IPS-20b (cell line): ENCODE measurements at regions not wholly inside any gene's neighbourhood (a gene's known extent, or its start where the extent isn't known, plus 50 kb on each side); places are given as distances from the start of the nearest gene placed in this dataset.

Source experiments
- H3K27ac ChIP-seq: one replicate; pipeline ENCODE4 v1.5.1; 2013; ENCODE audit warnings: low read length
- H3K27me3 ChIP-seq: 2 replicates; pipeline ENCODE4 v1.6.1; 2013; ENCODE audit warnings: mild to moderate bottlenecking, low read length, inconsistent platforms; ENCODE audit not compliant: insufficient read depth
- H3K36me3 ChIP-seq: 2 replicates; pipeline ENCODE4 v1.6.1; 2013; ENCODE audit warnings: low read depth, mild to moderate bottlenecking, inconsistent platforms, low read length, moderate library complexity; ENCODE audit not compliant: insufficient read depth
- H3K4me1 ChIP-seq: 2 replicates; pipeline ENCODE4 v1.6.1; 2013; ENCODE audit warnings: mild to moderate bottlenecking, control low read depth, inconsistent platforms, low read length, moderate library complexity; ENCODE audit not compliant: insufficient read depth
- H3K4me3 ChIP-seq: 2 replicates; pipeline ENCODE4 v1.5.1; 2013; ENCODE audit warnings: mild to moderate bottlenecking, low read length, inconsistent platforms
- H3K9ac ChIP-seq: 2 replicates; pipeline ENCODE4 v1.6.1; 2013; ENCODE audit warnings: low read depth, mild to moderate bottlenecking, inconsistent platforms, low read length, moderate library complexity
- H3K9me3 ChIP-seq: 2 replicates; pipeline ENCODE4 v1.6.1; 2013; ENCODE audit warnings: mild to moderate bottlenecking, low read depth, low read length, inconsistent platforms; ENCODE audit not compliant: insufficient read depth

DNA sequence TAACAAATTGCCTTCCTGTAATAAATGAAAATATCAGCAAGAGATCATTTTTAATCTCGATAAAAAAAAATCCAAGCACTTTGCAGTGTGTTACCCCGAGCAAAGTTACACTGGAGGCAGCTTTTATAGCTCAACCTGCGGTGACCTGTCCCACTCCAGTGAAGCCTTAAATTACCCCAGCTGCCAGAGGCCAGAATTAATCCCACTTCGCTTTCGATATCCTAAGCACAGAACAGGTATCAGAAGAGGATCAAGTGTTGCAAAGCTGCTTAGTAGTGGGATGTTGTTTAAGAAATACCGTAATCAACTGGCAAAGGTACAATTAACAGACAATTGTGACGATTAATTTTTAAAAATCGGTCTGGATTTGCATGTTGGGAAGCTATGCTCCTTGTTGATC is 314.0 kb downstream of the AGTPBP1 start:
- no peaks in the 10 kb centered on the region for H3K9me3 ChIP-seq
- H3K4me1 ChIP-seq, result peaks cover 3% of the 10 kb centered on the region; the same call in 1 of the 2 replicates
- H3K9ac ChIP-seq, result no peak overlapping the region
- no peaks in the 10 kb centered on the region for H3K36me3 ChIP-seq
- no peaks in the 10 kb centered on the region for H3K27me3 ChIP-seq
- H3K4me3 ChIP-seq, result no peak overlapping the region
- H3K27ac ChIP-seq, result no peak overlapping the region

DNA sequence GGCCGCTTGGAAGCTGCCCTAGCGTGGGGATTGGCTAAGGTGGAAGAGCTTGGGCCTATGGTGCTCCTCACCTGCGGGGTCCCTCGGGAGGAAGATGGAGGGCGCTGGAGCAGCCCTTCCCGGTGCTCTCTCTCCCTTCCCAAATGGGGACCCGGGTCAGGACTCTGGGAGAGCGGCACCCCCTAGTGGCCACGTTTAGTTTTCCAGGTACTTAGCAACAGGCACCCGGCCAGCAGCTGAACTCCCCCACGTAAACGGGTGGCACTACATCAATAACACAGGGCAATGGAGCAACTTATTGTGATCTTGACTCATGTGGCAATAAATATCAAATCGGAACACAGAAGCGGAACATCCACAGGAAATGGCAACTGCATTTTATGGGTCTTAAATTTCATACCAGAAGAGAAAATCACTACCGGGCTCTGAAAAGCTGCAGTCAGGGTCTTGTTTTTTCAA is 316.6 kb downstream of the AGTPBP1 start:
- H3K9me3 ChIP-seq, result no peaks in the 10 kb centered on the region

GRCh38 chr9:85423422-85423821 is 318.3 kb downstream of the AGTPBP1 start:
- peaks cover 6% of the 10 kb centered on the region; the same call in 1 of the 2 replicates for H3K4me1 ChIP-seq
- no peaks in the 10 kb centered on the region for H3K36me3 ChIP-seq
- no peak overlapping the region for H3K27ac ChIP-seq
- no peaks in the 10 kb centered on the region for H3K9me3 ChIP-seq
- no peak overlapping the region for H3K4me3 ChIP-seq
- no peak overlapping the region for H3K9ac ChIP-seq
- no peaks in the 10 kb centered on the region for H3K27me3 ChIP-seq

More for the DNA sequence above, 316.6 kb downstream of the AGTPBP1 start:
- Histone ChIP-seq H3K4me1 (peaks cover 6% of the 10 kb centered on the region; the same call in 1 of the 2 replicates), H3K27ac (no peak overlapping the region), H3K9ac (no peak overlapping the region), H3K27me3 (no peaks in the 10 kb centered on the region), H3K36me3 (no peaks in the 10 kb centered on the region), H3K4me3 (no peak overlapping the region)

DNA sequence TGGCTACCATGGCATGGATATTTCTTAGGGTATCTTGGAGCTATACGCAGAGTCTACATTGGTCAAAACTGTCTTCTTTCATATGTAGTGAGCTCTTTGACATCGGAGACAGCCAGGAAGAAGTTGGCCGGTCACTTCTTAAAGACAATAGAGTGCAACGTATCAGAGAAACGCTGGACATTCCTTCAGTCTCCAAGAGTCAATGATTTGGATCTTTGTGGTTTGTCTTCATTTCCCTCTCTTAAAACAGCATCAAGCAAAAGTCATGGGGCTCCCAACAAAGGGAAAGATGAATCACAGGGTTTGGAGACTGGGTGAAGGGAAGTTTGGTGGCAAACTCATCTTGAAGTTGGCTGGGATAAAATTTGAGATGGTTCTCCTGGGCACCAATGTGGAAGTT is 320.1 kb downstream of the AGTPBP1 start:
- no peak overlapping the region for H3K27ac ChIP-seq
- no peaks in the 10 kb centered on the region for H3K36me3 ChIP-seq
- H3K4me3 ChIP-seq, result no peak overlapping the region
- H3K27me3 ChIP-seq, result no peaks in the 10 kb centered on the region
- no peaks in the 10 kb centered on the region for H3K9me3 ChIP-seq
- peaks cover 6% of the 10 kb centered on the region; the same call in 1 of the 2 replicates for H3K4me1 ChIP-seq
- no peak overlapping the region for H3K9ac ChIP-seq

DNA sequence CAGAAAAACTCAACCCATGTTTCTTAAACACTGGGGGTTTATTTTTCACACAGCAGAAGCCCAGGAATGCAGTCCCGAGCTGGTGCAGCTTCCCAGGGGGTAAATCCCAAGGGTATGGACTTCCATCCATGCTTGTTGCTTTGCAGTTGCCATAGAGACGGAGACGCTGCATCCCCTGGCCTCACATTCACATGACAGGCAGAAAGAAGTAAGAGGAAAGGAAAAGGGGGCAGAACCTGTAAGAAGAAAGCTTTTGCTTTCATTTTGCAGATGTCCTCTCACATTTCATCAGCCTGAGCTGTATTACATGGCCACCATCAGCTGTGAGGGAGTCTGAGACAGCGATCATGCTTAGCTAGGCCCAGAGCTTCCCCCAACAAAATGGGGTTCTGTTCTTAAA is 321.0 kb downstream of the AGTPBP1 start:
- Histone ChIP-seq H3K36me3 (no peaks in the 10 kb centered on the region), H3K9ac (no peak overlapping the region; the same call in 1 of the 2 replicates), H3K27ac (no peak overlapping the region), H3K9me3 (no peaks in the 10 kb centered on the region), H3K4me3 (no peak overlapping the region), H3K27me3 (no peaks in the 10 kb centered on the region), H3K4me1 (peaks cover 6% of the 10 kb centered on the region; the same call in 1 of the 2 replicates)

GRCh38 chr9:85417674-85418073 is 324.1 kb downstream of the AGTPBP1 start:
- no peak overlapping the region for H3K9ac ChIP-seq

DNA sequence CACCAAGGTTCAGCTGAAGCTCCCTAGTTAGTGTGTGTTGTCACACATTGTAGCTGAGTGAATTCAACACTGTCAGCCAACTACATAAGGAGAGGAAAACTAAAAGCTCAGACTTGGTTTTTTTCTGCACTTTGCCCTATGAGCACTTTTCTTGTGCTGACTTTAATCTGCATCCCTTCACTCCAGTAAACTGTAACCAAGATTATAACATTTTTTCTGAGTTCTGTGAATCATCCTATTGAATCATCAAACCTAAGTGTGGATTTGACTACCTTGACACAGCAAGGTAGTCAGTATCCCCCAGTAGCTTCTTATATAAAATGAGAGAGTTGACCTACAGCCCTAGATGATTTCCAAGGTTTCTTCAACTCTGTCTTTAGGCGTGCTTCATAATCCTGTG is 325.0 kb downstream of the AGTPBP1 start:
- Histone ChIP-seq H3K27ac (no peak overlapping the region), H3K9me3 (no peaks in the 10 kb centered on the region), H3K4me1 (peaks cover 13% of the 10 kb centered on the region; the same call in 1 of the 2 replicates), H3K27me3 (no peaks in the 10 kb centered on the region), H3K4me3 (no peak overlapping the region), H3K9ac (no peak overlapping the region), H3K36me3 (no peaks in the 10 kb centered on the region)

More at GRCh38 chr9:85417674-85418073, 324.1 kb downstream of the AGTPBP1 start:
- Histone ChIP-seq H3K9me3 (no peaks in the 10 kb centered on the region), H3K4me3 (no peak overlapping the region), H3K27ac (no peak overlapping the region), H3K27me3 (no peaks in the 10 kb centered on the region), H3K4me1 (peaks cover 13% of the 10 kb centered on the region; the same call in 1 of the 2 replicates), H3K36me3 (no peaks in the 10 kb centered on the region)

DNA sequence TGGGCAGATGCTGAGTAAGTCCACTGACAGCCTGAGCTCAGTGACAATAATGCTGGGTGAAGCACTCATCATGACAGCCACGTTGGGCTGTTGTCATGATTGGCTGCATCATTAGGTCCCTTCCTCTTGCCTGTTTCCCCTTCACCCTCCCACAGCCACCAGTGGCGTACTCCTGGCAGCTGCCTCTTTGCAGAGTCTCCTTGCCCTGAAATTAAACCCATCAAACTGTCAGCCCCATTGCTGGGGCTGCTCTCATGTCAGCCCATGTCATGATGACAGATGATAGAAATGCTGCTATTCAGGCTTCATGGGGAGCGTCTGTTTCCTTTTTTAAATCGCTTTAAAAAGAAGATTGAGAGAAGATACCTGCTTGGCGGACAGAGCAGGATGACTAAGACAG is 327.4 kb downstream of the AGTPBP1 start:
- Histone ChIP-seq H3K27me3 (no peaks in the 10 kb centered on the region), H3K9ac (no peak overlapping the region), H3K36me3 (no peaks in the 10 kb centered on the region), H3K4me1 (peaks cover 7% of the 10 kb centered on the region; the same call in 1 of the 2 replicates), H3K27ac (no peak overlapping the region), H3K4me3 (no peak overlapping the region), H3K9me3 (no peaks in the 10 kb centered on the region)

DNA sequence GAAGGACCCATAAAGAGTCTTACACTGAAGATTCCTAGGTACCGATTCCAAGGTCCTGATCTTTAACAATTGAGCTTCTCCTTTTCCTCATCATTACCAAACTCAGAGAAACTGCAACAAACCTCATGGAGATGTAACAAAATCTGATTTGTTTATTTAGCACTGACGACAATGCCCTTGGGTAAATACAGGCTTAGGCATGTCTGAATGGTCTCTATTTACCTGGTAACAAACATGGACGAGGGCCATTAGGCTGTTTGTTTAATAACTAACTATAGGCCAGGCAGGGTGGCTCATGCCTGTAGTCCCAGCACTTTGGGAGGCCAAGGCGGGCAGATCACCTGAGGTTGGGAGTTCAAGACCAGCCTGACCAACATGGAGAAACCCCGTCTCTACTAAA is 333.3 kb downstream of the AGTPBP1 start:
- no peaks in the 10 kb centered on the region for H3K36me3 ChIP-seq
- no peak overlapping the region for H3K27ac ChIP-seq
- no peaks in the 10 kb centered on the region for H3K4me1 ChIP-seq

DNA sequence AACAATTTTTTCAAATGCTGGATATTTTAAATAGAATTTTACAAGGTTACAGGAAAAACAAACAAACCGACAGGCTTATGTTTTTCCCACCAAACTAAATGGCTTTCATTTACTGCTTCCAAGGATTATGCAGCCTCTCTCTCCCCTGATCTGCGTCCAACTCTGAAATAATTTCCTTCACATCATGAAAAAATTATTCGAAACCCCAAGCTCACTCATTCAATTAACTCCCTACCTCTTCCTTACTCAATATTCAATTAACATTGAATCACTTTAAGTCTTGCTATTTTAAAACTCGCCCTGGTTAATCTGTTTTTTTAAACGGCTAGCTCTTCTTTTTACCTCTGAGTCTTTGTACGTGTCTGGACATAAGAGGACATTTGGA is 336.2 kb downstream of the AGTPBP1 start:
- no peak overlapping the region for H3K9ac ChIP-seq
- H3K27me3 ChIP-seq, result no peaks in the 10 kb centered on the region
- no peaks in the 10 kb centered on the region for H3K36me3 ChIP-seq
- no peak overlapping the region for H3K4me3 ChIP-seq
- H3K27ac ChIP-seq, result no peak overlapping the region
- no peaks in the 10 kb centered on the region for H3K9me3 ChIP-seq
- H3K4me1 ChIP-seq, result peaks cover 8% of the 10 kb centered on the region

More for the DNA sequence above, 333.3 kb downstream of the AGTPBP1 start:
- Histone ChIP-seq H3K9ac (no peak overlapping the region), H3K27me3 (no peaks in the 10 kb centered on the region), H3K4me3 (no peak overlapping the region; the same call in 1 of the 2 replicates), H3K9me3 (no peaks in the 10 kb centered on the region)

GRCh38 chr9:85404911-85405565 is 336.7 kb downstream of the AGTPBP1 start:
- Histone ChIP-seq H3K9me3 (no peaks in the 10 kb centered on the region), H3K4me1 (peaks cover 8% of the 10 kb centered on the region), H3K36me3 (no peaks in the 10 kb centered on the region), H3K27me3 (no peaks in the 10 kb centered on the region), H3K4me3 (no peak overlapping the region), H3K27ac (no peak overlapping the region), H3K9ac (no peak overlapping the region)

DNA sequence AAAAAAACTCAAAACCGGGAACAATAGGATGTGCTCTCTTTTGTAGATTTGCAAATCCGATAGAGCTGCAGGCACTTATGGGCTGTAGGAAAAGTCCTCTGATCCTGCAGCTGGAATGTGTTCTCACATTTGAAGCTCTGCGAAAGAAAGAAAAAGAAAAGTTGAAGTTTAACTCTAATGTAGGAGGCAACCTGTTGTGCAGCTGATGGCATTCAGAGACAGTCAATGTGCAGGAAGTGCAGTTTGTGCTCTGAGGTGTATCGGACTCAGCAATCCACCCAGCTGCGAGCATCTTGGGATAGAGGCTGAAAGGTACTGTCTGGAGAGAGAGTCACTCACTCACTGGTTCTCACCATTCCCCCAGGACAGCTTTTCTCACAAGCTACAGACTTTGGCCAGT is 339.2 kb downstream of the AGTPBP1 start:
- no peak overlapping the region for H3K9ac ChIP-seq
- H3K27ac ChIP-seq, result no peak overlapping the region

More for the DNA sequence above, 339.2 kb downstream of the AGTPBP1 start:
- peaks cover 8% of the 10 kb centered on the region for H3K4me1 ChIP-seq
- H3K27me3 ChIP-seq, result no peaks in the 10 kb centered on the region
- H3K9me3 ChIP-seq, result no peaks in the 10 kb centered on the region
- no peak overlapping the region for H3K4me3 ChIP-seq
- H3K36me3 ChIP-seq, result no peaks in the 10 kb centered on the region
